Suppressor macrophage treated with lipopolysaccharide for 4 hours (primary cell): ENCODE measurements at regions not wholly inside any gene's neighbourhood (a gene's known extent, or its start where the extent isn't known, plus 50 kb on each side); places are given as distances from the start of the nearest gene placed in this dataset.
"Not testable (repeated sequence)": the region's sequence is repeated elsewhere in the genome, so short reads cannot be mapped to it uniquely, and the experiment has no call there.

Experiments used
- DNase-seq: peaks from one replicate; pipeline ENCODE4 v3.0.0-alpha.2; 2020

GRCh38 chr17:49898366-49899190, 50.7 kb upstream of the TAC4 start:
- DNase-seq, result no peak

GRCh38 chr17:49899191-49899485, 51.3 kb upstream of the TAC4 start:
- no peak for DNase-seq

- no peak for DNase-seq
These were observed 51.7 kb upstream of the TAC4 start for GRCh38 chr17:49899588-49899987.

GRCh38 chr17:49900801-49901200, 52.9 kb upstream of the TAC4 start:
- not testable (repeated sequence) for DNase-seq

- no peak for DNase-seq
These were observed 53.8 kb upstream of the TAC4 start for GRCh38 chr17:49901460-49902331.

- no peak for DNase-seq
These were observed 55.7 kb upstream of the TAC4 start for GRCh38 chr17:49903523-49903922.

GRCh38 chr17:49904893-49905292, 57.0 kb upstream of the TAC4 start:
- no peak for DNase-seq

GRCh38 chr17:49906531-49907136, 58.8 kb upstream of the TAC4 start:
- no peak for DNase-seq

- DNase-seq, result no peak
These were observed 59.4 kb upstream of the TAC4 start for GRCh38 chr17:49907279-49907678.

GRCh38 chr17:49908782-49909714, 59.9 kb upstream of the DLX4 start:
- DNase-seq, result no peak

GRCh38 chr17:49910094-49910857, 58.7 kb upstream of the DLX4 start:
- no peak for DNase-seq

- no peak for DNase-seq
These were observed 58.2 kb upstream of the DLX4 start for GRCh38 chr17:49910858-49911204.

- no peak for DNase-seq
These were observed 57.3 kb upstream of the DLX4 start for GRCh38 chr17:49911719-49912118.

- no peak for DNase-seq
These were observed 55.5 kb upstream of the DLX4 start for GRCh38 chr17:49913226-49914095.

GRCh38 chr17:49914096-49914490, 54.9 kb upstream of the DLX4 start:
- DNase-seq, result no peak

GRCh38 chr17:49914664-49915063, 54.3 kb upstream of the DLX4 start:
- no peak for DNase-seq

GRCh38 chr17:49915260-49915659, 53.7 kb upstream of the DLX4 start:
- DNase-seq, result no peak

GRCh38 chr17:49915670-49916069, 53.3 kb upstream of the DLX4 start:
- no peak for DNase-seq

GRCh38 chr17:49916854-49917515, 52.0 kb upstream of the DLX4 start:
- peak; percentile 7 for DNase-seq

- no peak for DNase-seq
These were observed 50.4 kb upstream of the DLX4 start for GRCh38 chr17:49918591-49918990.
